ENCODE measurements at regions not wholly inside any gene's neighbourhood (a gene's known extent, or its start where the extent isn't known, plus 50 kb on each side); places are given as distances from the start of the nearest gene placed in this dataset.
"Not testable (repeated sequence)": the region's sequence is repeated elsewhere in the genome, so short reads cannot be mapped to it uniquely, and the experiment has no call there.

GRCh38 chr1:4068076-4068475, 168.0 kb upstream of the C1orf174 start:
- no peak for DNase-seq

GRCh38 chr1:4071653-4072052, 171.6 kb upstream of the C1orf174 start:
- peak; percentile 93 for DNase-seq

GRCh38 chr1:4072481-4073153, 172.5 kb upstream of the C1orf174 start:
- no peak for DNase-seq

- no peak for DNase-seq
Measured at GRCh38 chr1:4075436-4076225, 175.6 kb upstream of the C1orf174 start.

GRCh38 chr1:4076346-4076745, 176.3 kb upstream of the C1orf174 start:
- no peak for DNase-seq

- DNase-seq = not testable (repeated sequence)
Measured at GRCh38 chr1:4078091-4078962, 178.3 kb upstream of the C1orf174 start.

GRCh38 chr1:4079815-4080214, 179.7 kb upstream of the C1orf174 start:
- no peak for DNase-seq

GRCh38 chr1:4081806-4082711, 182.0 kb upstream of the C1orf174 start:
- no peak for DNase-seq

GRCh38 chr1:4083231-4084047, 183.4 kb upstream of the C1orf174 start:
- DNase-seq = no peak

GRCh38 chr1:4084048-4084431, 184.0 kb upstream of the C1orf174 start:
- no peak for DNase-seq

- no peak for DNase-seq
Measured at GRCh38 chr1:4084446-4084845, 184.4 kb upstream of the C1orf174 start.

GRCh38 chr1:4084896-4085295, 184.8 kb upstream of the C1orf174 start:
- DNase-seq = no peak

GRCh38 chr1:4085546-4085945, 185.5 kb upstream of the C1orf174 start:
- DNase-seq = no peak

- no peak for DNase-seq
Measured at GRCh38 chr1:4086085-4086850, 186.2 kb upstream of the C1orf174 start.

GRCh38 chr1:4086921-4087320, 186.8 kb upstream of the C1orf174 start:
- no peak for DNase-seq

- DNase-seq = no peak
Measured at GRCh38 chr1:4087530-4088420, 187.7 kb upstream of the C1orf174 start.

GRCh38 chr1:4088676-4089075, 188.6 kb upstream of the C1orf174 start:
- DNase-seq = no peak

- no peak for DNase-seq
Measured at GRCh38 chr1:4089421-4090175, 189.5 kb upstream of the C1orf174 start.

GRCh38 chr1:4090556-4090955, 190.5 kb upstream of the C1orf174 start:
- no peak for DNase-seq
